H1 (cell line): ENCODE measurements at regions not wholly inside any gene's neighbourhood (a gene's known extent, or its start where the extent isn't known, plus 50 kb on each side); places are given as distances from the start of the nearest gene placed in this dataset.

ENCODE experiments used
- CEBPB ChIP-seq: IDR thresholded peaks from 2 replicates; pipeline ENCODE4 v1.6.1; 2012; ENCODE audit warnings: low read depth, low read length
- CREB1 ChIP-seq: IDR thresholded peaks from 2 replicates; pipeline ENCODE4 v1.6.1; 2012; ENCODE audit warnings: inconsistent platforms
- EP300 ChIP-seq, 2 experiments: IDR thresholded peaks; 1 replicate in 1 of 2; 2 replicates in 1 of 2; pipeline ENCODE4 v1.6.1; 2011 to 2012; ENCODE audit warnings: low read depth in 2 of 2, low read length in 2 of 2, mild to moderate bottlenecking in 2 of 2, borderline replicate concordance in 1 of 2, inconsistent platforms in 1 of 2, moderate library complexity in 1 of 2
- EZH2 ChIP-seq: fragments of 200-600 bp; sonication (generic); IDR thresholded peaks from 2 replicates; pipeline ENCODE4 v1.7.1; 2012; ENCODE audit warnings: low read depth, mild to moderate bottlenecking, moderate library complexity, low read length, inconsistent platforms; ENCODE audit not compliant: severe bottlenecking
- MAFK ChIP-seq: IDR thresholded peaks from 2 replicates; pipeline ENCODE4 v1.6.1; 2012; ENCODE audit warnings: low read depth, mild to moderate bottlenecking, improper control_type of control experiment, low read length
- POLR2A ChIP-seq, 2 experiments: IDR thresholded peaks; 1 replicate in 1 of 2; 2 replicates in 1 of 2; pipeline ENCODE4 v1.6.1; 2011; ENCODE audit warnings: low read depth in 2 of 2, low read length in 2 of 2, mild to moderate bottlenecking in 2 of 2; ENCODE audit errors: control extremely low read depth in 1 of 2
- SAP30 ChIP-seq: fragments of 300-600 bp; sonication (generic); IDR thresholded peaks from 2 replicates; pipeline ENCODE4 v1.7.1; 2012; ENCODE audit warnings: low read length, moderate library complexity, mild to moderate bottlenecking, inconsistent platforms; ENCODE audit not compliant: insufficient read depth, insufficient replicate concordance
- TAF1 ChIP-seq: IDR thresholded peaks from 2 replicates; pipeline ENCODE4 v1.6.1; 2011; ENCODE audit warnings: mild to moderate bottlenecking, low read depth, low read length
- TF ChIP-seq, protein P1 (sequence below): IDR thresholded peaks from 2 replicates; pipeline ENCODE4 v1.6.1; 2012; ENCODE audit warnings: inconsistent platforms
- TF ChIP-seq, protein P2 (sequence below), 3 experiments: IDR thresholded peaks; 1 replicate in 2 of 3; 2 replicates in 1 of 3; pipeline versions ENCODE4 v1.5.1 to v1.6.1; 2011; ENCODE audit warnings: low read length in 3 of 3, mild to moderate bottlenecking in 3 of 3, inconsistent platforms in 2 of 3, low read depth in 1 of 3, moderate library complexity in 1 of 3; ENCODE audit not compliant: insufficient read depth in 1 of 3; ENCODE audit errors: control extremely low read depth in 1 of 3
- TF ChIP-seq, protein P3 (sequence below): IDR thresholded peaks from 2 replicates; pipeline ENCODE4 v1.6.1; 2011; ENCODE audit warnings: low read length, improper control_type of control experiment

DNA sequence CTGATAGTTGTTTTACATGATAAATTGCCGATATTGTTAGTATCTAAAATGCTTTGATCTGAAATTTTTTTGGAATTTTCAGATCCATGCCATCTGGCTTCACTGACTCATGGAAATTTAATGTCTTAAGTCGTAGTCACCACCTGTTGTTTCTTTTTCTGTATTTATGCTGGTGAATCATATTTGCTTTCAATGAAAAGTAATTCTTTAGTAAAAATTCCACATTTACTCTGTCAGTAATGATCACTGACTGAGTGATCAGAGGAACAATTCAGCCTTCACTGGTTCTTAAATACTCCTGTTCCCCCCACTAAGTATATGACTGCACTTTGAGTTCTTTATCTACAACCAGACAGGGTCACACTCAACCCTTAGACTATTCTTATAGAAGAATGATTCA lies 185.6 kb upstream of the NRIP1 start:
- TF ChIP-seq CEBPB = no peak
- TF ChIP-seq, protein P1, sequence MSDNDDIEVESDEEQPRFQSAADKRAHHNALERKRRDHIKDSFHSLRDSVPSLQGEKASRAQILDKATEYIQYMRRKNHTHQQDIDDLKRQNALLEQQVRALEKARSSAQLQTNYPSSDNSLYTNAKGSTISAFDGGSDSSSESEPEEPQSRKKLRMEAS = no peak
- TF ChIP-seq, protein P2, sequence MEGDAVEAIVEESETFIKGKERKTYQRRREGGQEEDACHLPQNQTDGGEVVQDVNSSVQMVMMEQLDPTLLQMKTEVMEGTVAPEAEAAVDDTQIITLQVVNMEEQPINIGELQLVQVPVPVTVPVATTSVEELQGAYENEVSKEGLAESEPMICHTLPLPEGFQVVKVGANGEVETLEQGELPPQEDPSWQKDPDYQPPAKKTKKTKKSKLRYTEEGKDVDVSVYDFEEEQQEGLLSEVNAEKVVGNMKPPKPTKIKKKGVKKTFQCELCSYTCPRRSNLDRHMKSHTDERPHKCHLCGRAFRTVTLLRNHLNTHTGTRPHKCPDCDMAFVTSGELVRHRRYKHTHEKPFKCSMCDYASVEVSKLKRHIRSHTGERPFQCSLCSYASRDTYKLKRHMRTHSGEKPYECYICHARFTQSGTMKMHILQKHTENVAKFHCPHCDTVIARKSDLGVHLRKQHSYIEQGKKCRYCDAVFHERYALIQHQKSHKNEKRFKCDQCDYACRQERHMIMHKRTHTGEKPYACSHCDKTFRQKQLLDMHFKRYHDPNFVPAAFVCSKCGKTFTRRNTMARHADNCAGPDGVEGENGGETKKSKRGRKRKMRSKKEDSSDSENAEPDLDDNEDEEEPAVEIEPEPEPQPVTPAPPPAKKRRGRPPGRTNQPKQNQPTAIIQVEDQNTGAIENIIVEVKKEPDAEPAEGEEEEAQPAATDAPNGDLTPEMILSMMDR (IDR thresholded peaks at IDR 0.05; ENCODE audit: control extremely low read depth in 1 of 3, insufficient read depth in 1 of 3, low read depth in 1 of 3, low read length in 3 of 3) = no peak
- no peak for TF ChIP-seq TAF1
- TF ChIP-seq, protein P3, sequence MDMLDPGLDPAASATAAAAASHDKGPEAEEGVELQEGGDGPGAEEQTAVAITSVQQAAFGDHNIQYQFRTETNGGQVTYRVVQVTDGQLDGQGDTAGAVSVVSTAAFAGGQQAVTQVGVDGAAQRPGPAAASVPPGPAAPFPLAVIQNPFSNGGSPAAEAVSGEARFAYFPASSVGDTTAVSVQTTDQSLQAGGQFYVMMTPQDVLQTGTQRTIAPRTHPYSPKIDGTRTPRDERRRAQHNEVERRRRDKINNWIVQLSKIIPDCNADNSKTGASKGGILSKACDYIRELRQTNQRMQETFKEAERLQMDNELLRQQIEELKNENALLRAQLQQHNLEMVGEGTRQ = no peak
- TF ChIP-seq POLR2A (IDR thresholded peaks at IDR 0.05; ENCODE audit: control extremely low read depth in 1 of 2, low read depth in 2 of 2, low read length in 2 of 2) = no peak
- TF ChIP-seq EP300 (IDR thresholded peaks at IDR 0.05; ENCODE audit: borderline replicate concordance in 1 of 2, low read depth in 2 of 2, low read length in 2 of 2) = no peak
- TF ChIP-seq EZH2 = no peak
- TF ChIP-seq SAP30 = no peak
- no peak for TF ChIP-seq MAFK
- TF ChIP-seq CREB1 = no peak
